Pancreas (tissue), 10 donors: ENCODE measurements at regions not wholly inside any gene's neighbourhood (a gene's known extent, or its start where the extent isn't known, plus 50 kb on each side); places are given as distances from the start of the nearest gene placed in this dataset.
A peak's percentile ranks its signal among the peaks of the same experiment; 100 is the strongest.

Experiments used
- ATAC-seq, 4 donors: fragments of 200-7000 bp; cut with Tn5 transposase; one replicate each; pipeline versions ENCODE4 v1.8.0 to v1.9.1; 2020; ENCODE audit warnings: mild to moderate bottlenecking in 4 of 4, moderate library complexity in 4 of 4
- DNase-seq, 6 donors: peaks; one replicate each; pipeline ENCODE4 v3.0.0-alpha.2; 2020
- FAIRE-seq: peaks from 2 replicates; lab custom pipeline; 2012; peaks lifted over from hg19 to GRCh38; lab: Jason Lieb, UNC
- H3K27ac ChIP-seq, 4 donors: fragments of 200-600 bp; sonication (generic); 1 replicate in 3 of 4; 2 replicates in 1 of 4; pipeline versions ENCODE4 v1.5.0 to v1.8.0; 2020
- H3K27me3 ChIP-seq, 4 donors: fragments of 200-600 bp; one replicate each; pipeline ENCODE4 v1.8.0; 2021
- H3K36me3 ChIP-seq, 3 donors: fragments of 200-600 bp; sonication (generic) in 1 of 3; one replicate each; pipeline versions ENCODE4 v1.5.0 to v1.8.0; 2020 to 2021
- H3K4me1 ChIP-seq, 3 donors: fragments of 200-600 bp; one replicate each; pipeline ENCODE4 v1.8.0; 2021
- H3K4me3 ChIP-seq, 4 donors: fragments of 200-600 bp; sonication (generic) in 2 of 4; one replicate each; pipeline versions ENCODE4 v1.5.0 to v1.8.0; 2020 to 2021
- H3K9me3 ChIP-seq, 4 donors: fragments of 200-600 bp; one replicate each; pipeline ENCODE4 v1.8.0; 2021
- CTCF ChIP-seq, 4 donors: fragments of 200-600 bp; sonication (generic) in 3 of 4; IDR thresholded peaks; one replicate each; pipeline versions ENCODE4 v1.5.0 to v1.8.0; 2021; ENCODE audit warnings: antibody characterized with exemption in 4 of 4
- WGBS, 2 donors: extraction: QIAGEN DNeasy Blood & Tissue Kit; methylation state at CpG; one replicate each; pipeline ENCODE4 v1.1.7; 2013; 5-methylcytosine and 5-hydroxymethylcytosine counted together
- intact Hi-C, 3 donors: fragments of 100-400 bp; cut with DNase I; formaldehyde crosslinking; loops; one replicate each; pipeline versions ENCODE4 v1.11.1 to v1.14.2; 2022
- donor health status: healthy with polysubstance abuse.
- donor health status: DM: no; HTN: no; CAD: no; lungs with moderate emphysema.
- donor health status: DM: no; HTN: no; CAD: no.
- donor health status: control.
- donor health status: control.
- donor health status: Bipolar disorder and iron deficiency.
- donor health status: DM: yes; HTN: yes; CAD: no.
- donor health status: DM: no; HTN: no; CAD: no.
- donor health status: DM: no; HTN: no; CAD: no.
- donor health status: DM: yes; HTN: yes; CAD: no.

DNA sequence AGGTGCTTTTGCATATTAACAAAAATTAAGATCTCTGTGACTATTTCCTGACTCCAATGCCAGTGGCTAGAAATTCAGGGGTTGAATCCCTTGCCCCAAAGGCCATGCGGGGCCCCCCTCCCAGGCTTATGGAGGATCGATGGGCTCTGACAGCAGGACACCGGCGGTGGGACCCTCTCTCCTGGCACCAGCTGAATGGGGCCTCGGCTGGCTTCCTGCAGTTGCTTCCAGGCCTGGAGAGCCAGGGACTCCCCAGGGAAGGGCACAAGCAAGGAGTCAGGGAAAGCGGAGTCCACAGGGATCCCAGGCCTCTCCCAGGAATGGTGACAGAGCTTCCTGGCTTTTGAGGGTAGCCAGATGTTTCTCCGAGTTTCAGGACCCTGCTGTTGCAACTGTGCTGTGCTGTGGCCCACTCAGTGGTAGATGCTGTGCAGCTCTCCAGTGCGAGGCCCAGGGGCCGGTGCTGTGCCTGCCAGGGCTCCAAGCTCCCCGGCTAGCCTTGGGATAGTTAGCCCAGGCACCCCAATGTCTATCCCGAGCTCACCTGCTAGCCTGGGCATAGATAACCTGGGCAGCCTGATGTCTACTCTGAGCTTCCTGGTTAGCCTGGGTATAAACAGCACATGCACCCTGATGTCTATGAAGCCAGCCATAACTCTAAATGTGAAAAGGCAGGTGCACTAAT lies 372.6 kb downstream of the SHANK2 start:
- TF ChIP-seq CTCF (IDR thresholded peaks at IDR 0.05): no peak
- Histone ChIP-seq H3K9me3 (no peaks in the 10 kb centered on the region), H3K4me1 (no peaks in the 10 kb centered on the region), H3K36me3 (no peaks in the 10 kb centered on the region), H3K4me3 (no peak overlapping the region), H3K27ac (no peak overlapping the region), H3K27me3 (no peaks in the 10 kb centered on the region)
- ATAC-seq: no peak
- intact Hi-C loops: no loop called here
- no peak for DNase-seq
- WGBS, 2 donors: 93% methylated on average over 11 of the region's 11 CpGs
- no peak for FAIRE-seq

DNA sequence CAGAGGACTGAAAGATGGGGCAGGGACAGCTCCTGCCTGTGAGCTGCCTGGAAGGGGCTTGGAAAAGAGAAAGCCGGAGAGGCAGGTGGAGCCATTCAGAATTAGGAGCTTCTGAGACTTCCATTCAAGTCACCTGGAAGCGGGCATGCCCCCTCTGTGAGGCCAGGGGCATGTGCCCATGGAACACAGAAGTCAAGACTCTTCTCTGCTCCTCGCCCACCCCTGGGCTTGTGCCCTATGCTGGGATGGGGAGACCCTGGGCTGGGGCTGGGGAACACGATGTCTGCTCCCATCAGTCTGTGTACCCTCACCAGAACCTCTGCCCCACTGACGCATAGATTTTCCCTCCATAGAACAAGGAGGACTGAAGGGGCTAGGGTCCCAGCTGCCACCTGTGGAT lies 372.0 kb downstream of the SHANK2 start:
- no peak for TF ChIP-seq CTCF (IDR thresholded peaks at IDR 0.05)
- FAIRE-seq (no peak), DNase-seq (no peak), ATAC-seq (no peak)
- intact Hi-C loops: no loop called here
- Histone ChIP-seq H3K27me3 (no peaks in the 10 kb centered on the region), H3K9me3 (no peaks in the 10 kb centered on the region), H3K27ac (no peak overlapping the region), H3K36me3 (no peaks in the 10 kb centered on the region), H3K4me1 (no peaks in the 10 kb centered on the region), H3K4me3 (no peak overlapping the region)
- 95 to 98% methylated on average over 5 of the region's 5 CpGs for WGBS, 2 donors

- no peak for TF ChIP-seq CTCF (IDR thresholded peaks at IDR 0.05)
- H3K27ac ChIP-seq: no peak overlapping the region
- H3K36me3 ChIP-seq: no peaks in the 10 kb centered on the region
- H3K4me3 ChIP-seq: no peak overlapping the region
- no peaks in the 10 kb centered on the region for H3K9me3 ChIP-seq
- FAIRE-seq: no peak
- no peaks in the 10 kb centered on the region for H3K4me1 ChIP-seq
- intact Hi-C loops: no loop called here
- DNase-seq: peak in 1 of 6 donors; percentile 10
- WGBS, 2 donors: 82 to 84% methylated on average over 8 of the region's 8 CpGs
- ATAC-seq: no peak
- H3K27me3 ChIP-seq: no peaks in the 10 kb centered on the region
These were observed 370.2 kb downstream of the SHANK2 start for GRCh38 chr11:70881948-70882715.

- no peaks in the 10 kb centered on the region for H3K36me3 ChIP-seq
- no peak overlapping the region for H3K4me3 ChIP-seq
- TF ChIP-seq CTCF (IDR thresholded peaks at IDR 0.05): no peak
- H3K27ac ChIP-seq: no peak overlapping the region
- no peaks in the 10 kb centered on the region for H3K9me3 ChIP-seq
- no peaks in the 10 kb centered on the region for H3K4me1 ChIP-seq
- ATAC-seq (no peak), DNase-seq (peak in 1 of 6 donors; percentile 46), FAIRE-seq (no peak)
- 85 to 87% methylated on average over 7 to 9 of the region's 9 CpGs for WGBS, 2 donors
- intact Hi-C loops: no loop called here
- H3K27me3 ChIP-seq: no peaks in the 10 kb centered on the region
These were observed 369.7 kb downstream of the SHANK2 start for GRCh38 chr11:70882716-70883085.
